CD4-positive, alpha-beta T cell treated with Interleukin-17A for 4 hours (primary cell): ENCODE measurements at regions not wholly inside any gene's neighbourhood (a gene's known extent, or its start where the extent isn't known, plus 50 kb on each side); places are given as distances from the start of the nearest gene placed in this dataset.

Experiments used
- DNase-seq: peaks from one replicate; pipeline ENCODE4 v3.0.0-alpha.2; 2020; ENCODE audit warnings: mixed read lengths

GRCh38 chr12:83408851-83409250 is 722.1 kb downstream of the TMTC2 start:
- no peak for DNase-seq

GRCh38 chr12:83408146-83408545 is 721.4 kb downstream of the TMTC2 start:
- DNase-seq = no peak

GRCh38 chr12:83404521-83404920 is 717.8 kb downstream of the TMTC2 start:
- no peak for DNase-seq

- DNase-seq = no peak
These were observed 703.5 kb downstream of the TMTC2 start for GRCh38 chr12:83390186-83390585.

GRCh38 chr12:83389237-83389996 is 702.7 kb downstream of the TMTC2 start:
- no peak for DNase-seq

- no peak for DNase-seq
These were observed 701.8 kb downstream of the TMTC2 start for GRCh38 chr12:83388551-83388950.

- DNase-seq = no peak
These were observed 700.0 kb downstream of the TMTC2 start for GRCh38 chr12:83386527-83387264.

- no peak for DNase-seq
These were observed 691.6 kb downstream of the TMTC2 start for GRCh38 chr12:83378186-83378727.

- DNase-seq = no peak
These were observed 678.6 kb downstream of the TMTC2 start for GRCh38 chr12:83365317-83365716.

GRCh38 chr12:83361475-83361874 is 674.8 kb downstream of the TMTC2 start:
- DNase-seq = no peak

GRCh38 chr12:83361071-83361470 is 674.4 kb downstream of the TMTC2 start:
- no peak for DNase-seq

GRCh38 chr12:83349907-83350611 is 663.4 kb downstream of the TMTC2 start:
- DNase-seq = no peak

- DNase-seq = no peak
These were observed 659.6 kb downstream of the TMTC2 start for GRCh38 chr12:83346333-83346732.

- no peak for DNase-seq
These were observed 657.1 kb downstream of the TMTC2 start for GRCh38 chr12:83343767-83344166.

GRCh38 chr12:83335748-83336147 is 649.0 kb downstream of the TMTC2 start:
- DNase-seq = no peak

GRCh38 chr12:83326666-83327065 is 640.0 kb downstream of the TMTC2 start:
- DNase-seq = no peak

- no peak for DNase-seq
These were observed 637.2 kb downstream of the TMTC2 start for GRCh38 chr12:83323866-83324265.

- DNase-seq = no peak
These were observed 636.1 kb downstream of the TMTC2 start for GRCh38 chr12:83322809-83323208.

GRCh38 chr12:83321971-83322370 is 635.3 kb downstream of the TMTC2 start:
- no peak for DNase-seq

GRCh38 chr12:83320350-83320749 is 633.6 kb downstream of the TMTC2 start:
- no peak for DNase-seq

- no peak for DNase-seq
These were observed 631.8 kb downstream of the TMTC2 start for GRCh38 chr12:83318386-83319098.

- no peak for DNase-seq
These were observed 630.9 kb downstream of the TMTC2 start for GRCh38 chr12:83317595-83317994.

GRCh38 chr12:83313827-83314226 is 627.1 kb downstream of the TMTC2 start:
- no peak for DNase-seq
